SK-N-SH treated with all-trans-retinoic acid at 6 μM for 48 hours (cell line): ENCODE measurements at regions not wholly inside any gene's neighbourhood (a gene's known extent, or its start where the extent isn't known, plus 50 kb on each side); places are given as distances from the start of the nearest gene placed in this dataset.

Experiments
- ARNTL ChIP-seq: fragments of 450-650 bp; formaldehyde crosslinking; IDR thresholded peaks from 2 replicates; pipeline ENCODE4 v1.5.0; 2020; ENCODE audit warnings: low read depth, mild to moderate bottlenecking, moderate library complexity, borderline replicate concordance
- BACH2 ChIP-seq: fragments of 250-450 bp; sonication (Bioruptor Pico); IDR thresholded peaks from 2 replicates; pipeline ENCODE4 v1.9.0; 2021; ENCODE audit warnings: mild to moderate bottlenecking, borderline replicate concordance
- CSDC2 ChIP-seq: fragments of 250-450 bp; sonication (Bioruptor Pico); IDR thresholded peaks from 2 replicates; pipeline ENCODE4 v1.5.0; 2020; ENCODE audit warnings: mild to moderate bottlenecking, moderate library complexity
- GLIS3 ChIP-seq: fragments of 250-450 bp; sonication (Bioruptor Pico); IDR thresholded peaks from 2 replicates; pipeline ENCODE4 v1.5.0; 2020; ENCODE audit warnings: mild to moderate bottlenecking, moderate library complexity
- ISL1 ChIP-seq: fragments of 250-450 bp; sonication (Bioruptor Pico); IDR thresholded peaks from 2 replicates; pipeline ENCODE4 v2.1.2; 2022; ENCODE audit warnings: mild to moderate bottlenecking, moderate library complexity
- RARB ChIP-seq: fragments of 250-450 bp; sonication (Bioruptor Pico); IDR thresholded peaks from 2 replicates; pipeline ENCODE4 v1.8.0; 2021; ENCODE audit warnings: mild to moderate bottlenecking, moderate library complexity
- TCF4 ChIP-seq: fragments of 250-450 bp; sonication (Bioruptor Pico); IDR thresholded peaks from 2 replicates; pipeline ENCODE4 v1.8.0; 2021; ENCODE audit warnings: mild to moderate bottlenecking, moderate library complexity, borderline replicate concordance
- ZC3H10 ChIP-seq: fragments of 250-450 bp; sonication (Bioruptor Pico); IDR thresholded peaks from 2 replicates; pipeline ENCODE4 v1.5.1; 2021; ENCODE audit warnings: mild to moderate bottlenecking, moderate library complexity
- ZFP3 ChIP-seq: fragments of 250-450 bp; sonication (Bioruptor Pico); IDR thresholded peaks from 2 replicates; pipeline ENCODE4 v1.5.0; 2020; ENCODE audit warnings: mild to moderate bottlenecking, moderate library complexity
- ZFP30 ChIP-seq: fragments of 450-650 bp; formaldehyde crosslinking; IDR thresholded peaks from 2 replicates; pipeline ENCODE4 v1.5.0; 2022; ENCODE audit warnings: mild to moderate bottlenecking, moderate library complexity
- ZNF565 ChIP-seq: fragments of 450-650 bp; formaldehyde crosslinking; conservative IDR thresholded peaks from 2 replicates; pipeline ENCODE4 v1.5.0; 2020; ENCODE audit warnings: low read depth, mild to moderate bottlenecking, moderate library complexity
- TF ChIP-seq, protein P1 (sequence below): fragments of 250-450 bp; sonication (Bioruptor Pico); IDR thresholded peaks from 2 replicates; pipeline ENCODE4 v1.8.0; 2020; ENCODE audit warnings: mild to moderate bottlenecking, moderate library complexity, borderline replicate concordance
- TF ChIP-seq, protein P2 (sequence below): fragments of 250-450 bp; sonication (Bioruptor Pico); IDR thresholded peaks from 2 replicates; pipeline ENCODE4 v1.5.1; 2020; ENCODE audit warnings: low read depth, mild to moderate bottlenecking, moderate library complexity

DNA sequence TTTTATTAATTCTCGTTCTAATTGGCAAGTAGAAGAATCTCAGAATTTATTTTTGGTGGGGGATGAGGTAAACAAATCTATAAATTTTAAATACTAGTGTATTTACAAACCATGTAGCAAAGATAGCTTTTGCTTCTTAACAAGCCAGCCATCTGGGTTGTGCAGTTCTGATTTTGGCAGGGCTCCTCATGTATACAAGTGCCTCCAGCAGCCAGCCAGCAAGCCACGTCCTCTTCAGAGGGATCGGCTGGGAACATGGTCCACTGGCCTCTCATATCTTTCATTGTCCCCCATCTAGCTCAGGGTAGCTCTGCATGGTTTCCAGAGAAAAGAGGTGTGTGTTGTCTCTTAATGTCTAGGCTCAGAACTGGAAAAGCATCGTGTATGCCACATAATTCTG lies 659.1 kb downstream of the MRPL39 start:
- TF ChIP-seq ZFP3 (CRISPR knock-in tag) (no peak), ZC3H10 (CRISPR knock-in tag) (no peak), ARNTL (CRISPR knock-in tag) (no peak), GLIS3 (CRISPR knock-in tag) (no peak), CSDC2 (CRISPR knock-in tag) (no peak), RARB (CRISPR knock-in tag) (no peak), ZNF565 (no peak), BACH2 (CRISPR knock-in tag) (no peak), TCF4 (no peak), ISL1 (CRISPR knock-in tag) (no peak), ZFP30 (CRISPR knock-in tag) (no peak)
- TF ChIP-seq, protein P1, sequence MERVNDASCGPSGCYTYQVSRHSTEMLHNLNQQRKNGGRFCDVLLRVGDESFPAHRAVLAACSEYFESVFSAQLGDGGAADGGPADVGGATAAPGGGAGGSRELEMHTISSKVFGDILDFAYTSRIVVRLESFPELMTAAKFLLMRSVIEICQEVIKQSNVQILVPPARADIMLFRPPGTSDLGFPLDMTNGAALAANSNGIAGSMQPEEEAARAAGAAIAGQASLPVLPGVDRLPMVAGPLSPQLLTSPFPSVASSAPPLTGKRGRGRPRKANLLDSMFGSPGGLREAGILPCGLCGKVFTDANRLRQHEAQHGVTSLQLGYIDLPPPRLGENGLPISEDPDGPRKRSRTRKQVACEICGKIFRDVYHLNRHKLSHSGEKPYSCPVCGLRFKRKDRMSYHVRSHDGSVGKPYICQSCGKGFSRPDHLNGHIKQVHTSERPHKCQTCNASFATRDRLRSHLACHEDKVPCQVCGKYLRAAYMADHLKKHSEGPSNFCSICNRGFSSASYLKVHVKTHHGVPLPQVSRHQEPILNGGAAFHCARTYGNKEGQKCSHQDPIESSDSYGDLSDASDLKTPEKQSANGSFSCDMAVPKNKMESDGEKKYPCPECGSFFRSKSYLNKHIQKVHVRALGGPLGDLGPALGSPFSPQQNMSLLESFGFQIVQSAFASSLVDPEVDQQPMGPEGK (CRISPR knock-in tag), result no peak
- TF ChIP-seq, protein P2, sequence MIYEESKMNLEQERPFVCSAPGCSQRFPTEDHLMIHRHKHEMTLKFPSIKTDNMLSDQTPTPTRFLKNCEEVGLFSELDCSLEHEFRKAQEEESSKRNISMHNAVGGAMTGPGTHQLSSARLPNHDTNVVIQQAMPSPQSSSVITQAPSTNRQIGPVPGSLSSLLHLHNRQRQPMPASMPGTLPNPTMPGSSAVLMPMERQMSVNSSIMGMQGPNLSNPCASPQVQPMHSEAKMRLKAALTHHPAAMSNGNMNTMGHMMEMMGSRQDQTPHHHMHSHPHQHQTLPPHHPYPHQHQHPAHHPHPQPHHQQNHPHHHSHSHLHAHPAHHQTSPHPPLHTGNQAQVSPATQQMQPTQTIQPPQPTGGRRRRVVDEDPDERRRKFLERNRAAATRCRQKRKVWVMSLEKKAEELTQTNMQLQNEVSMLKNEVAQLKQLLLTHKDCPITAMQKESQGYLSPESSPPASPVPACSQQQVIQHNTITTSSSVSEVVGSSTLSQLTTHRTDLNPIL (CRISPR knock-in tag), result no peak
